OCI-LY1 (cell line): ENCODE measurements at regions not wholly inside any gene's neighbourhood (a gene's known extent, or its start where the extent isn't known, plus 50 kb on each side); places are given as distances from the start of the nearest gene placed in this dataset.

Experiments
- H2AFZ ChIP-seq: fragments of 200-600 bp; sonication (generic), shearing (Covaris generic); 2 replicates; pipeline ENCODE4 v1.6.0; 2014; ENCODE audit warnings: antibody characterized with exemption, mild to moderate bottlenecking, low read length
- H3F3A ChIP-seq: fragments of 200-600 bp; sonication (generic), shearing (Covaris generic); 2 replicates; pipeline ENCODE4 v1.6.0; 2014; ENCODE audit warnings: mild to moderate bottlenecking, antibody characterized with exemption, low read length, moderate library complexity; ENCODE audit not compliant: insufficient read depth
- H3K27ac ChIP-seq: fragments of 200-600 bp; sonication (generic); 2 replicates; pipeline ENCODE4 v1.5.1; 2014; ENCODE audit warnings: low read length, mixed run types, mild to moderate bottlenecking, low read depth; ENCODE audit not compliant: poor library complexity, severe bottlenecking
- H3K27me3 ChIP-seq: fragments of 200-600 bp; sonication (generic); 2 replicates; pipeline ENCODE4 v1.6.0; 2014; ENCODE audit warnings: antibody characterized with exemption, mild to moderate bottlenecking, low read length, moderate library complexity; ENCODE audit not compliant: insufficient read depth
- H3K36me3 ChIP-seq: fragments of 200-600 bp; sonication (generic); 2 replicates; pipeline ENCODE4 v1.6.1; 2014; ENCODE audit warnings: mild to moderate bottlenecking, antibody characterized with exemption, low read length, moderate library complexity, mixed read lengths; ENCODE audit not compliant: insufficient read depth
- H3K4me1 ChIP-seq: fragments of 200-600 bp; sonication (generic); 2 replicates; pipeline ENCODE4 v1.5.1; 2014; ENCODE audit warnings: mild to moderate bottlenecking, low read length, moderate library complexity; ENCODE audit not compliant: insufficient read depth, severe bottlenecking
- H3K4me2 ChIP-seq: fragments of 200-600 bp; sonication (generic), shearing (Covaris generic); 2 replicates; pipeline ENCODE4 v1.6.1; 2014; ENCODE audit warnings: low read length
- H3K4me3 ChIP-seq: fragments of 200-600 bp; sonication (generic); 2 replicates; pipeline ENCODE4 v1.5.1; 2014; ENCODE audit warnings: low read length, low read depth, mild to moderate bottlenecking, mixed read lengths; ENCODE audit not compliant: poor library complexity, severe bottlenecking
- H3K79me2 ChIP-seq: fragments of 200-600 bp; shearing (Covaris generic); 2 replicates; pipeline ENCODE4 v1.6.1; 2016; ENCODE audit warnings: mixed run types, low read length, mixed read lengths; ENCODE audit not compliant: insufficient read depth
- H3K9ac ChIP-seq: fragments of 200-600 bp; sonication (generic), shearing (Covaris generic); 2 replicates; pipeline ENCODE4 v1.6.1; 2014; ENCODE audit warnings: mild to moderate bottlenecking, low read length, mixed read lengths
- H3K9me2 ChIP-seq: fragments of 200-600 bp; sonication (generic), shearing (Covaris generic); 2 replicates; pipeline ENCODE4 v1.6.1; 2014; ENCODE audit warnings: low read depth, mild to moderate bottlenecking, low read length, mixed read lengths
- H3K9me3 ChIP-seq: fragments of 200-600 bp; shearing (Covaris generic); 2 replicates; pipeline ENCODE4 v1.6.1; 2014; ENCODE audit warnings: low read length, mixed read lengths
- H4K20me1 ChIP-seq: fragments of 200-600 bp; sonication (generic), shearing (Covaris generic); 2 replicates; pipeline ENCODE4 v1.6.0; 2016; ENCODE audit warnings: mild to moderate bottlenecking, low read length; ENCODE audit not compliant: insufficient read depth
- CTCF ChIP-seq: fragments of 200-600 bp; sonication (generic), shearing (Covaris generic); IDR thresholded peaks from 2 replicates; pipeline ENCODE4 v1.5.1; 2017; ENCODE audit warnings: mild to moderate bottlenecking, antibody characterized with exemption, low read length, moderate library complexity, mixed read lengths
- EZH2 ChIP-seq: fragments of 200-600 bp; sonication (generic), shearing (Covaris generic); IDR thresholded peaks from 2 replicates; pipeline ENCODE4 v1.8.0; 2017; ENCODE audit warnings: borderline replicate concordance, mixed run types, mild to moderate bottlenecking, antibody characterized with exemption, low read length, moderate library complexity, mixed read lengths

GRCh38 chr21:35625576-35625975 is 434.8 kb downstream of the SETD4 start:
- TF ChIP-seq CTCF (no peak), EZH2 (no peak)
- H3K9me3 ChIP-seq = no peaks in the 10 kb centered on the region
- H2AFZ ChIP-seq = no peak overlapping the region
- H3K36me3 ChIP-seq = no peaks in the 10 kb centered on the region
- H3K4me1 ChIP-seq = no peaks in the 10 kb centered on the region
- no peak overlapping the region for H3K4me3 ChIP-seq
- H4K20me1 ChIP-seq = no peaks in the 10 kb centered on the region
- H3K27me3 ChIP-seq = no peaks in the 10 kb centered on the region
- no peak overlapping the region for H3K4me2 ChIP-seq
- H3K27ac ChIP-seq = no peak overlapping the region
- H3K9ac ChIP-seq = no peak overlapping the region
- H3K9me2 ChIP-seq = no peaks in the 10 kb centered on the region
- no peaks in the 10 kb centered on the region for H3K79me2 ChIP-seq
- no peaks in the 10 kb centered on the region for H3F3A ChIP-seq

GRCh38 chr21:35624901-35625300 is 435.4 kb downstream of the SETD4 start:
- H3K9me2 ChIP-seq = no peaks in the 10 kb centered on the region
- no peaks in the 10 kb centered on the region for H3K79me2 ChIP-seq
- H3K9ac ChIP-seq = no peak overlapping the region
- H3F3A ChIP-seq = no peaks in the 10 kb centered on the region
- H4K20me1 ChIP-seq = no peaks in the 10 kb centered on the region
- no peak overlapping the region for H2AFZ ChIP-seq
- no peak overlapping the region for H3K27ac ChIP-seq
- H3K27me3 ChIP-seq = no peaks in the 10 kb centered on the region
- no peaks in the 10 kb centered on the region for H3K36me3 ChIP-seq
- no peak overlapping the region for H3K4me2 ChIP-seq
- no peaks in the 10 kb centered on the region for H3K4me1 ChIP-seq
- H3K4me3 ChIP-seq = no peak overlapping the region
- no peaks in the 10 kb centered on the region for H3K9me3 ChIP-seq
- no peak for TF ChIP-seq EZH2
- no peak for TF ChIP-seq CTCF

GRCh38 chr21:35622612-35623011 is 437.7 kb downstream of the SETD4 start:
- Histone ChIP-seq H3K36me3 (no peaks in the 10 kb centered on the region), H2AFZ (no peak overlapping the region), H3K9me2 (no peaks in the 10 kb centered on the region), H3K9ac (no peak overlapping the region), H3K4me2 (no peak overlapping the region), H4K20me1 (no peaks in the 10 kb centered on the region), H3F3A (no peaks in the 10 kb centered on the region), H3K79me2 (no peaks in the 10 kb centered on the region), H3K4me3 (no peak overlapping the region), H3K27ac (no peak overlapping the region), H3K4me1 (no peaks in the 10 kb centered on the region), H3K9me3 (no peaks in the 10 kb centered on the region), H3K27me3 (no peaks in the 10 kb centered on the region)
- no peak for TF ChIP-seq CTCF
- TF ChIP-seq EZH2 = no peak
